HepG2 (cell line): ENCODE measurements at regions not wholly inside any gene's neighbourhood (a gene's known extent, or its start where the extent isn't known, plus 50 kb on each side); places are given as distances from the start of the nearest gene placed in this dataset.
A peak's percentile ranks its signal among the peaks of the same experiment; 100 is the strongest.

ENCODE experiments used
- ATAC-seq: fragments of 200-7000 bp; cut with Tn5 transposase; 3 replicates; pipeline ENCODE4 v1.9.1; 2020; ENCODE audit warnings: mild to moderate bottlenecking, moderate library complexity
- BruUV-seq: library from RNA; stranded (reverse); fragments of 400-500 nt; replicated peaks from 2 replicates; lab custom pipeline; 2021; lab: Mats Ljungman, UMichigan
- CTCF ChIA-PET: fragments of 300-600 bp; formaldehyde crosslinking; extraction: SDS; loops from one replicate; lab custom pipeline; 2021; ENCODE audit warnings: low total read pairs, inconsistent platforms, low intra/inter-chr PET ratio; lab: Yijun Ruan, JAX
- POLR2A ChIA-PET: fragments of 350-600 bp; sonication (Branson Sonifier 250); formaldehyde crosslinking; loops from one replicate; lab custom pipeline; 2020; ENCODE audit warnings: antibody characterized with exemption, inconsistent platforms; lab: Yijun Ruan, JAX
- DNase-seq: peaks from one replicate; pipeline ENCODE4 v3.0.0-alpha.2; 2015; ENCODE audit warnings: low spot score
- FAIRE-seq: peaks from 3 replicates; lab custom pipeline; 2011; peaks lifted over from hg19 to GRCh38; lab: Jason Lieb, UNC
- H2AFZ ChIP-seq: one replicate; pipeline ENCODE4 v1.6.1; 2011; ENCODE audit warnings: low read length, inconsistent platforms
- H3K27ac ChIP-seq: fragments of 300-600 bp; 3 replicates; pipeline ENCODE4 v1.8.0; 2011; ENCODE audit warnings: mixed run types, mild to moderate bottlenecking, mixed read lengths, low read length, inconsistent platforms; ENCODE audit not compliant: insufficient read depth; ENCODE audit errors: extremely low read length
- H3K27me3 ChIP-seq, 2 experiments: fragments of 200-600 bp in 1 of 2; 2 replicates in 1 of 2; 3 replicates in 1 of 2; pipeline versions ENCODE4 v1.6.0 to v1.8.0; 2011; ENCODE audit warnings: low read length in 2 of 2, mild to moderate bottlenecking in 2 of 2, moderate library complexity in 2 of 2, inconsistent platforms in 1 of 2; ENCODE audit not compliant: insufficient read depth in 2 of 2, control insufficient read depth in 1 of 2
- H3K36me3 ChIP-seq, 2 experiments: fragments of 200-600 bp in 1 of 2; replicated peaks in 1 of 2; 2 replicates in 1 of 2; 3 replicates in 1 of 2; pipeline versions ENCODE4 v1.5.1 to v1.8.0; 2011; ENCODE audit warnings: low read length in 2 of 2, inconsistent platforms in 1 of 2; ENCODE audit not compliant: insufficient read depth in 2 of 2, control insufficient read depth in 1 of 2
- H3K4me1 ChIP-seq: 2 replicates; pipeline ENCODE4 v1.5.1; 2012; ENCODE audit warnings: low read length, inconsistent platforms; ENCODE audit not compliant: insufficient read depth
- H3K4me2 ChIP-seq: 2 replicates; pipeline ENCODE4 v1.6.0; 2011; ENCODE audit warnings: low read depth, low read length, inconsistent platforms
- H3K4me3 ChIP-seq, 3 experiments: fragments of 200-600 bp in 1 of 3; sonication (generic), shearing (Covaris generic) in 1 of 3; replicated peaks in 1 of 3; 2 replicates each; pipeline ENCODE4 v1.5.1; 2011 to 2016; ENCODE audit warnings: low read length in 3 of 3, inconsistent platforms in 2 of 3, low read depth in 2 of 3, mild to moderate bottlenecking in 2 of 3, control low read depth in 1 of 3, mixed read lengths in 1 of 3; ENCODE audit not compliant: insufficient read depth in 1 of 3
- H3K79me2 ChIP-seq: one replicate; pipeline ENCODE4 v1.6.1; 2011; ENCODE audit warnings: low read length, inconsistent platforms; ENCODE audit not compliant: insufficient read depth
- H3K9ac ChIP-seq: 2 replicates; pipeline ENCODE4 v1.6.0; 2011; ENCODE audit warnings: mild to moderate bottlenecking, low read depth, low read length, inconsistent platforms; ENCODE audit not compliant: insufficient read depth
- H3K9me3 ChIP-seq: 2 replicates; pipeline ENCODE4 v1.5.1; 2012; ENCODE audit warnings: mild to moderate bottlenecking, low read length
- H4K20me1 ChIP-seq: 2 replicates; pipeline ENCODE4 v1.6.0; 2011; ENCODE audit warnings: inconsistent platforms, mild to moderate bottlenecking, low read length, moderate library complexity; ENCODE audit not compliant: insufficient read depth
- ADNP ChIP-seq: sonication (generic); formaldehyde crosslinking; IDR thresholded peaks from 2 replicates; pipeline ENCODE4 v1.4.0; 2020; ENCODE audit warnings: missing genetic modification reagents
- ATM ChIP-seq: fragments of 450-650 bp; IDR thresholded peaks from 2 replicates; pipeline ENCODE4 v1.7.1; 2017; ENCODE audit warnings: mild to moderate bottlenecking, borderline replicate concordance
- EP300 ChIP-seq, 3 experiments: sonication (generic) in 1 of 3; formaldehyde crosslinking in 1 of 3; IDR thresholded peaks; 2 replicates each; pipeline versions ENCODE4 v1.5.1 to v1.6.1; 2011 to 2020; ENCODE audit warnings: low read depth in 2 of 3, low read length in 2 of 3, borderline replicate concordance in 1 of 3, improper control_type of control experiment in 1 of 3, mild to moderate bottlenecking in 1 of 3, missing genetic modification reagents in 1 of 3, moderate library complexity in 1 of 3
- IKZF1 ChIP-seq: fragments of 450-650 bp; IDR thresholded peaks from 2 replicates; pipeline ENCODE4 v1.7.1; 2016
- MIXL1 ChIP-seq: IDR thresholded peaks from 2 replicates; pipeline ENCODE4 v1.6.1; 2016
- NBN ChIP-seq: fragments of 450-650 bp; conservative IDR thresholded peaks from 2 replicates; pipeline ENCODE4 v1.6.1; 2017
- NFRKB ChIP-seq: fragments of 450-650 bp; IDR thresholded peaks from 2 replicates; pipeline ENCODE4 v1.6.1; 2017
- RORA ChIP-seq: sonication (generic); formaldehyde crosslinking; IDR thresholded peaks from 2 replicates; pipeline ENCODE4 v1.5.0; 2020; ENCODE audit warnings: mild to moderate bottlenecking, missing genetic modification reagents, moderate library complexity
- TBP ChIP-seq: sonication (generic); formaldehyde crosslinking; IDR thresholded peaks from 2 replicates; pipeline ENCODE4 v1.5.0; 2020; ENCODE audit warnings: missing genetic modification reagents
- TFDP1 ChIP-seq: IDR thresholded peaks from 2 replicates; pipeline ENCODE4 v1.6.1; 2016; ENCODE audit warnings: missing compliant biosample characterization, missing genetic modification reagents, borderline replicate concordance
- ZFAT ChIP-seq: sonication (generic); formaldehyde crosslinking; conservative IDR thresholded peaks from 2 replicates; pipeline ENCODE4 v1.8.1; 2023; ENCODE audit warnings: missing genetic modification reagents, inconsistent platforms
- ZNF235 ChIP-seq: sonication (generic); formaldehyde crosslinking; IDR thresholded peaks from 2 replicates; pipeline ENCODE4 v1.8.1; 2023; ENCODE audit warnings: mild to moderate bottlenecking, missing genetic modification reagents, borderline replicate concordance
- ZNF549 ChIP-seq: sonication (generic); formaldehyde crosslinking; IDR thresholded peaks from 2 replicates; pipeline ENCODE4 v1.5.0; 2020; ENCODE audit warnings: missing genetic modification reagents
- ZNF552 ChIP-seq: sonication (generic); formaldehyde crosslinking; IDR thresholded peaks from 2 replicates; pipeline ENCODE4 v1.9.0; 2022; ENCODE audit warnings: missing genetic modification reagents, mild to moderate bottlenecking, borderline replicate concordance
- ZNF577 ChIP-seq: sonication (generic); formaldehyde crosslinking; IDR thresholded peaks from 2 replicates; pipeline ENCODE4 v1.4.0; 2020; ENCODE audit warnings: mild to moderate bottlenecking, low read depth, missing genetic modification reagents, borderline replicate concordance
- ZSCAN20 ChIP-seq: sonication (generic); formaldehyde crosslinking; IDR thresholded peaks from 2 replicates; pipeline ENCODE4 v1.4.0; 2020; ENCODE audit warnings: missing genetic modification reagents, mild to moderate bottlenecking, borderline replicate concordance
- WGBS: methylation state at CpG from one replicate; pipeline ENCODE4 v1.1.6; 2017; ENCODE audit warnings: low lambda C conversion rate; 5-methylcytosine and 5-hydroxymethylcytosine counted together
- in situ Hi-C: cut with HindIII; loops from 2 replicates; pipeline ENCODE4 v1.10.0; 2017; ENCODE audit warnings: low pct_unique_long_range_greater_than_20kb; ENCODE audit not compliant: extremely low pct_ligation_motif_present
- intact Hi-C: fragments of 100-400 bp; cut with micrococcal nuclease; formaldehyde crosslinking; loops from one replicate; pipeline ENCODE4 v1.10.0; 2022; ENCODE audit not compliant: unreplicated experiment
- TF ChIP-seq, protein P1 (sequence below): sonication (generic); formaldehyde crosslinking; IDR thresholded peaks from 2 replicates; pipeline ENCODE4 v1.5.1; 2020; ENCODE audit warnings: mild to moderate bottlenecking, missing genetic modification reagents, borderline replicate concordance
- TF ChIP-seq, protein P2 (sequence below): sonication (generic); formaldehyde crosslinking; conservative IDR thresholded peaks from 2 replicates; pipeline ENCODE4 v1.5.0; 2020; ENCODE audit warnings: missing genetic modification reagents

DNA sequence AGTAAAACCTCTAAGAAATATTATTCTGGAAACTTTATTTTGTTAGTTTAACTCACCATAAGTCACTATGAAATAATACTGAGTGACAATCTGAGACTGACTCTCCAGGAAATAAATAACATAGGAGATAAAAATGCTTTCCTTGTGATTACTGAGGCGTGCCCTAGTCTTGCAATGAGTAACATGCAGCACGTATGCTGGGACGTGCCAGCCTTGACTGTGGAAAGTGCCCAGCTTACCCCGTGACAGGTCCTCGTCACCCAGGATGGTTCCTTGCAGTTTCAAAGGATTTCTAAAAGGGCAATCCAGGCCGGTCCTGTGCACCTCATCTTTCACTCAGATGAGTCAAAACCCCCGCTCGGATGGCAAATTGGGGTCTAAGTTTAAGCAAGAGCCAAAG is 720.8 kb upstream of the ADAMTS16 start (continued):
- TF ChIP-seq, protein P1, sequence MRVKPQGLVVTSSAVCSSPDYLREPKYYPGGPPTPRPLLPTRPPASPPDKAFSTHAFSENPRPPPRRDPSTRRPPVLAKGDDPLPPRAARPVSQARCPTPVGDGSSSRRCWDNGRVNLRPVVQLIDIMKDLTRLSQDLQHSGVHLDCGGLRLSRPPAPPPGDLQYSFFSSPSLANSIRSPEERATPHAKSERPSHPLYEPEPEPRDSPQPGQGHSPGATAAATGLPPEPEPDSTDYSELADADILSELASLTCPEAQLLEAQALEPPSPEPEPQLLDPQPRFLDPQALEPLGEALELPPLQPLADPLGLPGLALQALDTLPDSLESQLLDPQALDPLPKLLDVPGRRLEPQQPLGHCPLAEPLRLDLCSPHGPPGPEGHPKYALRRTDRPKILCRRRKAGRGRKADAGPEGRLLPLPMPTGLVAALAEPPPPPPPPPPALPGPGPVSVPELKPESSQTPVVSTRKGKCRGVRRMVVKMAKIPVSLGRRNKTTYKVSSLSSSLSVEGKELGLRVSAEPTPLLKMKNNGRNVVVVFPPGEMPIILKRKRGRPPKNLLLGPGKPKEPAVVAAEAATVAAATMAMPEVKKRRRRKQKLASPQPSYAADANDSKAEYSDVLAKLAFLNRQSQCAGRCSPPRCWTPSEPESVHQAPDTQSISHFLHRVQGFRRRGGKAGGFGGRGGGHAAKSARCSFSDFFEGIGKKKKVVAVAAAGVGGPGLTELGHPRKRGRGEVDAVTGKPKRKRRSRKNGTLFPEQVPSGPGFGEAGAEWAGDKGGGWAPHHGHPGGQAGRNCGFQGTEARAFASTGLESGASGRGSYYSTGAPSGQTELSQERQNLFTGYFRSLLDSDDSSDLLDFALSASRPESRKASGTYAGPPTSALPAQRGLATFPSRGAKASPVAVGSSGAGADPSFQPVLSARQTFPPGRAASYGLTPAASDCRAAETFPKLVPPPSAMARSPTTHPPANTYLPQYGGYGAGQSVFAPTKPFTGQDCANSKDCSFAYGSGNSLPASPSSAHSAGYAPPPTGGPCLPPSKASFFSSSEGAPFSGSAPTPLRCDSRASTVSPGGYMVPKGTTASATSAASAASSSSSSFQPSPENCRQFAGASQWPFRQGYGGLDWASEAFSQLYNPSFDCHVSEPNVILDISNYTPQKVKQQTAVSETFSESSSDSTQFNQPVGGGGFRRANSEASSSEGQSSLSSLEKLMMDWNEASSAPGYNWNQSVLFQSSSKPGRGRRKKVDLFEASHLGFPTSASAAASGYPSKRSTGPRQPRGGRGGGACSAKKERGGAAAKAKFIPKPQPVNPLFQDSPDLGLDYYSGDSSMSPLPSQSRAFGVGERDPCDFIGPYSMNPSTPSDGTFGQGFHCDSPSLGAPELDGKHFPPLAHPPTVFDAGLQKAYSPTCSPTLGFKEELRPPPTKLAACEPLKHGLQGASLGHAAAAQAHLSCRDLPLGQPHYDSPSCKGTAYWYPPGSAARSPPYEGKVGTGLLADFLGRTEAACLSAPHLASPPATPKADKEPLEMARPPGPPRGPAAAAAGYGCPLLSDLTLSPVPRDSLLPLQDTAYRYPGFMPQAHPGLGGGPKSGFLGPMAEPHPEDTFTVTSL (CRISPR knock-in tag), result no peak
- TF ChIP-seq TBP (CRISPR knock-in tag) (no peak), ZNF235 (CRISPR knock-in tag) (no peak), RORA (CRISPR knock-in tag) (no peak)

DNA sequence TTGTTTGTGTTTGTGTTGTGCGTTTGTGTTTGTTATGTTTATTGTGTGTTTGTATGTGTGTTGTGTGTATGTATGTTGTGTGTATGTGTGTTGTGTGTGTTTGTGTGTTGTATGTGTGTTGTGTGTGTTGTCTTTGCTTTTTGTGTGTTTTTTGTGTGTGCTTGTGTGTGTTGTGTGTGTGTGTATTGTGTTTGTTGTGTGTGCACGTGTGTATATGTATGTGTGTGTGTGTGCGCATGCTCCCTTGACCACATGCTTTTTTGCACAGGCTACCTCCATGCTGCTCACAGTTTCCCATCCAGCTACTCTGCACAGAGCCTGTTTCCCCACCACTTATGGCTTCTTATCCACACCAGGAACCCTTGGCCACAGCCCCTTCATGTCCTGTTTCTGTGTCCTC is 720.0 kb upstream of the ADAMTS16 start:
- Histone ChIP-seq H3K79me2 (no peaks in the 10 kb centered on the region), H4K20me1 (no peaks in the 10 kb centered on the region), H3K4me3 (no peak overlapping the region), H3K27me3 (no peaks in the 10 kb centered on the region), H3K4me2 (no peak overlapping the region), H3K4me1 (no peaks in the 10 kb centered on the region), H2AFZ (no peak overlapping the region), H3K9me3 (peaks cover 92% of the 10 kb centered on the region), H3K9ac (no peak overlapping the region), H3K27ac (no peak overlapping the region), H3K36me3 (no peaks in the 10 kb centered on the region)
- CTCF ChIA-PET, result no interaction called here
- intact Hi-C loops (no loop called here), in situ Hi-C loops (no loop called here)
- POLR2A ChIA-PET, result no interaction called here
- no peak for DNase-seq
- no TSS peak for BruUV-seq
- WGBS, result 52% methylated on average over 3 of the region's 3 CpGs
- ATAC-seq, result no peak
- no peak for FAIRE-seq
- TF ChIP-seq NBN, result 0 out of 2 replicates have a peak, but pooled peaks have one; percentile 37
- no peak for TF ChIP-seq ZNF549 (CRISPR knock-in tag)
- TF ChIP-seq ZSCAN20 (CRISPR knock-in tag), result no peak
- no peak for TF ChIP-seq NFRKB
- no peak for TF ChIP-seq ZNF552 (CRISPR knock-in tag)
- no peak for TF ChIP-seq ADNP (CRISPR knock-in tag)
- TF ChIP-seq ZFAT (CRISPR knock-in tag), result no peak
- no peak for TF ChIP-seq ZNF577 (CRISPR knock-in tag)
- peak; percentile 30; the same call in 1 of the 2 replicates for TF ChIP-seq ATM
- TF ChIP-seq, protein P2, sequence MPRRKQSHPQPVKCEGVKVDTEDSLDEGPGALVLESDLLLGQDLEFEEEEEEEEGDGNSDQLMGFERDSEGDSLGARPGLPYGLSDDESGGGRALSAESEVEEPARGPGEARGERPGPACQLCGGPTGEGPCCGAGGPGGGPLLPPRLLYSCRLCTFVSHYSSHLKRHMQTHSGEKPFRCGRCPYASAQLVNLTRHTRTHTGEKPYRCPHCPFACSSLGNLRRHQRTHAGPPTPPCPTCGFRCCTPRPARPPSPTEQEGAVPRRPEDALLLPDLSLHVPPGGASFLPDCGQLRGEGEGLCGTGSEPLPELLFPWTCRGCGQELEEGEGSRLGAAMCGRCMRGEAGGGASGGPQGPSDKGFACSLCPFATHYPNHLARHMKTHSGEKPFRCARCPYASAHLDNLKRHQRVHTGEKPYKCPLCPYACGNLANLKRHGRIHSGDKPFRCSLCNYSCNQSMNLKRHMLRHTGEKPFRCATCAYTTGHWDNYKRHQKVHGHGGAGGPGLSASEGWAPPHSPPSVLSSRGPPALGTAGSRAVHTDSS (CRISPR knock-in tag), result no peak
- 0 out of 2 replicates have a peak, but pooled peaks have one; percentile 46 for TF ChIP-seq IKZF1
- TF ChIP-seq TFDP1 (CRISPR knock-in tag), result no peak
- TF ChIP-seq MIXL1 (CRISPR knock-in tag), result no peak
- no peak for TF ChIP-seq EP300 (IDR thresholded peaks at IDR 0.05; ENCODE audit: low read depth in 2 of 2, low read length in 2 of 2)
- no peak for TF ChIP-seq EP300 (CRISPR knock-in tag; IDR thresholded peaks at IDR 0.05; ENCODE audit: borderline replicate concordance)
